ENCODE measurements at regions not wholly inside any gene's neighbourhood (a gene's known extent, or its start where the extent isn't known, plus 50 kb on each side); places are given as distances from the start of the nearest gene placed in this dataset.

DNA sequence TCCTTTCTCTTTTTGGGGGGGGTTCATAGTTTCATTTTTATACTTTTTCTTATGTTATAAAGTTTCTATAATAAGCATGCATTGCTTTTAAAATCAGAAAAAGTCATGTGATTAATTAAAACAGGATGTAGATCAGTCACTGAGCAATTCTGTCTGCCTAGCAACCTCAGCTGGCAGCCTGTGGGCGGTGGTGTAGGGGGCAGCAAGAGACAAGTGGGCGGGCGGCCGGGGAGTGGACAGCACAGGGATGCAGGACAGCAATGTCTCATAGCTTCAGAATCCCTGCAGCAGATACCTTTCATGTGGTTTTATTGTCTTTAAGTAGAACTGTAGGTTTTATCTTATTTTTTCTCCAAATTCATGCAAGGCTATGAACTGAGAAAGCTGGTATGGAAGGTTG is 101.9 kb upstream of the S1PR3 start (continued):
- TF ChIP-seq, protein P1, sequence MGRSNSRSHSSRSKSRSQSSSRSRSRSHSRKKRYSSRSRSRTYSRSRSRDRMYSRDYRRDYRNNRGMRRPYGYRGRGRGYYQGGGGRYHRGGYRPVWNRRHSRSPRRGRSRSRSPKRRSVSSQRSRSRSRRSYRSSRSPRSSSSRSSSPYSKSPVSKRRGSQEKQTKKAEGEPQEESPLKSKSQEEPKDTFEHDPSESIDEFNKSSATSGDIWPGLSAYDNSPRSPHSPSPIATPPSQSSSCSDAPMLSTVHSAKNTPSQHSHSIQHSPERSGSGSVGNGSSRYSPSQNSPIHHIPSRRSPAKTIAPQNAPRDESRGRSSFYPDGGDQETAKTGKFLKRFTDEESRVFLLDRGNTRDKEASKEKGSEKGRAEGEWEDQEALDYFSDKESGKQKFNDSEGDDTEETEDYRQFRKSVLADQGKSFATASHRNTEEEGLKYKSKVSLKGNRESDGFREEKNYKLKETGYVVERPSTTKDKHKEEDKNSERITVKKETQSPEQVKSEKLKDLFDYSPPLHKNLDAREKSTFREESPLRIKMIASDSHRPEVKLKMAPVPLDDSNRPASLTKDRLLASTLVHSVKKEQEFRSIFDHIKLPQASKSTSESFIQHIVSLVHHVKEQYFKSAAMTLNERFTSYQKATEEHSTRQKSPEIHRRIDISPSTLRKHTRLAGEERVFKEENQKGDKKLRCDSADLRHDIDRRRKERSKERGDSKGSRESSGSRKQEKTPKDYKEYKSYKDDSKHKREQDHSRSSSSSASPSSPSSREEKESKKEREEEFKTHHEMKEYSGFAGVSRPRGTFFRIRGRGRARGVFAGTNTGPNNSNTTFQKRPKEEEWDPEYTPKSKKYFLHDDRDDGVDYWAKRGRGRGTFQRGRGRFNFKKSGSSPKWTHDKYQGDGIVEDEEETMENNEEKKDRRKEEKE (IDR thresholded peaks at IDR 0.05), result no peak
- TF ChIP-seq, protein P2, sequence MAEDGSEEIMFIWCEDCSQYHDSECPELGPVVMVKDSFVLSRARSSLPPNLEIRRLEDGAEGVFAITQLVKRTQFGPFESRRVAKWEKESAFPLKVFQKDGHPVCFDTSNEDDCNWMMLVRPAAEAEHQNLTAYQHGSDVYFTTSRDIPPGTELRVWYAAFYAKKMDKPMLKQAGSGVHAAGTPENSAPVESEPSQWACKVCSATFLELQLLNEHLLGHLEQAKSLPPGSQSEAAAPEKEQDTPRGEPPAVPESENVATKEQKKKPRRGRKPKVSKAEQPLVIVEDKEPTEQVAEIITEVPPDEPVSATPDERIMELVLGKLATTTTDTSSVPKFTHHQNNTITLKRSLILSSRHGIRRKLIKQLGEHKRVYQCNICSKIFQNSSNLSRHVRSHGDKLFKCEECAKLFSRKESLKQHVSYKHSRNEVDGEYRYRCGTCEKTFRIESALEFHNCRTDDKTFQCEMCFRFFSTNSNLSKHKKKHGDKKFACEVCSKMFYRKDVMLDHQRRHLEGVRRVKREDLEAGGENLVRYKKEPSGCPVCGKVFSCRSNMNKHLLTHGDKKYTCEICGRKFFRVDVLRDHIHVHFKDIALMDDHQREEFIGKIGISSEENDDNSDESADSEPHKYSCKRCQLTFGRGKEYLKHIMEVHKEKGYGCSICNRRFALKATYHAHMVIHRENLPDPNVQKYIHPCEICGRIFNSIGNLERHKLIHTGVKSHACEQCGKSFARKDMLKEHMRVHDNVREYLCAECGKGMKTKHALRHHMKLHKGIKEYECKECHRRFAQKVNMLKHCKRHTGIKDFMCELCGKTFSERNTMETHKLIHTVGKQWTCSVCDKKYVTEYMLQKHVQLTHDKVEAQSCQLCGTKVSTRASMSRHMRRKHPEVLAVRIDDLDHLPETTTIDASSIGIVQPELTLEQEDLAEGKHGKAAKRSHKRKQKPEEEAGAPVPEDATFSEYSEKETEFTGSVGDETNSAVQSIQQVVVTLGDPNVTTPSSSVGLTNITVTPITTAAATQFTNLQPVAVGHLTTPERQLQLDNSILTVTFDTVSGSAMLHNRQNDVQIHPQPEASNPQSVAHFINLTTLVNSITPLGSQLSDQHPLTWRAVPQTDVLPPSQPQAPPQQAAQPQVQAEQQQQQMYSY (CRISPR knock-in tag; IDR thresholded peaks at IDR 0.05), result no peak
- TF ChIP-seq CBX5 (IDR thresholded peaks at IDR 0.05; ENCODE audit: low read depth) (no peak), POLR2AphosphoS2 (IDR thresholded peaks at IDR 0.05; ENCODE audit: low read depth, low read length) (no peak), TCF12 (IDR thresholded peaks at IDR 0.05; ENCODE audit: low read depth, low read length) (no peak)
- TF ChIP-seq, protein P3, sequence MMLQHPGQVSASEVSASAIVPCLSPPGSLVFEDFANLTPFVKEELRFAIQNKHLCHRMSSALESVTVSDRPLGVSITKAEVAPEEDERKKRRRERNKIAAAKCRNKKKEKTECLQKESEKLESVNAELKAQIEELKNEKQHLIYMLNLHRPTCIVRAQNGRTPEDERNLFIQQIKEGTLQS (IDR thresholded peaks at IDR 0.05; ENCODE audit: borderline replicate concordance, extremely low read depth, low read depth, low read length), result no peak
